ENCODE measurements at regions not wholly inside any gene's neighbourhood (a gene's known extent, or its start where the extent isn't known, plus 50 kb on each side); places are given as distances from the start of the nearest gene placed in this dataset.

- H3K36me3 Mint-ChIP-seq (ENCODE audit: low read depth): no peaks in the 10 kb centered on the region
- Histone ChIP-seq H3K9me3 (ENCODE audit: control insufficient read depth in 1 of 2, insufficient read depth in 1 of 2, low read length in 2 of 2) (peaks cover 0 to 4% of the 10 kb centered on the region in 2 experiments), H3K36me3 (ENCODE audit: insufficient read depth, low read length) (no peaks in the 10 kb centered on the region), H3K4me1 (ENCODE audit: insufficient read depth, low read length) (peaks cover 18% of the 10 kb centered on the region), H3K27me3 (ENCODE audit: control insufficient read depth in 1 of 2, insufficient read depth in 2 of 2, low read length in 2 of 2) (no peaks in the 10 kb centered on the region), H3K27ac (ENCODE audit: low read depth in 1 of 2, low read length in 2 of 2) (no peak overlapping the region), H3K4me3 (ENCODE audit: low read length) (no peak overlapping the region)
- H3K4me3 Mint-ChIP-seq: no peak overlapping the region
- POLR2A ChIA-PET: interaction anchor here (0.6 to 7.0 kb wide), 6 partner anchors 11 to 154 kb away, joined by 3 to 53 read pairs (median 4); no protein-coding TSS in a partner anchor
- intact Hi-C loops (cut with DNase I, micrococcal nuclease): no loop called here
- H3K27ac Mint-ChIP-seq: no peak overlapping the region
- no peak for ATAC-seq (ENCODE audit: poor library complexity)
- H3K9me3 Mint-ChIP-seq: no peaks in the 10 kb centered on the region
- CTCF ChIA-PET: interaction anchor here (0.6 to 2.0 kb wide), 14 partner anchors 9 to 190 kb away, joined by 3 to 19 read pairs (median 4); partner anchors contain the start of gene UBL3
- no peak for DNase-seq
- no peaks in the 10 kb centered on the region for H3K27me3 Mint-ChIP-seq
- peaks cover 44% of the 10 kb centered on the region for H3K4me1 Mint-ChIP-seq (ENCODE audit: low read depth)
- TF ChIP-seq, protein P1, sequence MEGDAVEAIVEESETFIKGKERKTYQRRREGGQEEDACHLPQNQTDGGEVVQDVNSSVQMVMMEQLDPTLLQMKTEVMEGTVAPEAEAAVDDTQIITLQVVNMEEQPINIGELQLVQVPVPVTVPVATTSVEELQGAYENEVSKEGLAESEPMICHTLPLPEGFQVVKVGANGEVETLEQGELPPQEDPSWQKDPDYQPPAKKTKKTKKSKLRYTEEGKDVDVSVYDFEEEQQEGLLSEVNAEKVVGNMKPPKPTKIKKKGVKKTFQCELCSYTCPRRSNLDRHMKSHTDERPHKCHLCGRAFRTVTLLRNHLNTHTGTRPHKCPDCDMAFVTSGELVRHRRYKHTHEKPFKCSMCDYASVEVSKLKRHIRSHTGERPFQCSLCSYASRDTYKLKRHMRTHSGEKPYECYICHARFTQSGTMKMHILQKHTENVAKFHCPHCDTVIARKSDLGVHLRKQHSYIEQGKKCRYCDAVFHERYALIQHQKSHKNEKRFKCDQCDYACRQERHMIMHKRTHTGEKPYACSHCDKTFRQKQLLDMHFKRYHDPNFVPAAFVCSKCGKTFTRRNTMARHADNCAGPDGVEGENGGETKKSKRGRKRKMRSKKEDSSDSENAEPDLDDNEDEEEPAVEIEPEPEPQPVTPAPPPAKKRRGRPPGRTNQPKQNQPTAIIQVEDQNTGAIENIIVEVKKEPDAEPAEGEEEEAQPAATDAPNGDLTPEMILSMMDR (IDR thresholded peaks at IDR 0.05): no peak
These were observed 74.3 kb upstream of the UBL3 start for GRCh38 chr13:29924482-29925350.

DNA sequence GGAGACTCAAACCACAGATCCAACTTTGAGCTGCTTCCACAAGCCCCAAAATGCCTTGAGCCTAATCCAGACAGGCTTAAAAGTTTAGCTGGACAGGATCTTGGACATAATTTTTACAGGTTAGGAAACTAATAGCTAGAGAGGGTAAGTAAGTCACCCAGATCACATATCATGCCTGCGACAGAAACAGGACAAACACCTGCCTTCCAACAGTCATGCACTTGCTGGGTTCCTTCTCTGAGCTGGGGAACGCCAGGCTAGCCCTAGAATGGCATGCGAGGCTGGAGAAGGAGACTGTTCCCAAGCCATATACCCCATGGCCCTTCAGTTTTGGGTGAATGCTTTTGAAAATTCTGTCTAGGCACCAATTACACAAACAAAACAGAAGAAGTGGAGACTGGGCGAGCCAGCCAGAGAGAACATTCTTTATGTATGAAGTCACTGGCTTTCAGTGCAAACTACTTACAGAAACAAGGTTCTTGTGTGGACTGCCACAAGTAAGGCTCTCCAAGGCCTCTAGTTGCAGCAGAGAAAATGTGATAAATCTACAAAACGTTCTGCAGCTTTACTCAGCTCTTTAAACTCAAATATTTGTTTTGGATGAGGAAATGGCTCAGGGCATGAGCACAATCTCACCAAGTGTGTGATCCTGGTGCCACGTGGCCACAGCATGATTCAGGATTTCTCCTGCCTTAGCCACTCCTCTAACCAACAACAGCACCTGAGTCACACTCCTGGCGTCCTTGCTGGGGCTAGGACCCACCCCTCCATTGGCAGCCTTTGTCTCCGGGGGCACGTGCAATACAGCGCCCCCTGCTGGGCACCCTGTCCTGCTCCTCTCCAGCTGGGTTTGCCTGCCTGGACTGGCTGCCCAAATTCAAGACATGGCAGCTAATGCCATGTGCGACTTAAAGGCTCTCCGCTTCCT lies 73.4 kb upstream of the UBL3 start:
- H3K36me3 ChIP-seq (ENCODE audit: insufficient read depth, low read length): no peaks in the 10 kb centered on the region
- TF ChIP-seq, protein P1 (IDR thresholded peaks at IDR 0.05): peak; percentile 70
- peak; percentile 75 for ATAC-seq (ENCODE audit: poor library complexity)
- no peaks in the 10 kb centered on the region for H3K9me3 Mint-ChIP-seq
- H3K9me3 ChIP-seq (ENCODE audit: control insufficient read depth in 1 of 2, insufficient read depth in 1 of 2, low read length in 2 of 2): peaks cover 0 to 4% of the 10 kb centered on the region in 2 experiments
- H3K4me3 ChIP-seq (ENCODE audit: low read length): no peak overlapping the region
- ChIA-PET CTCF (interaction anchor here (0.6 to 2.0 kb wide), 13 partner anchors 9 to 191 kb away, joined by 3 to 19 read pairs (median 4); partner anchors contain the start of gene UBL3), POLR2A (interaction anchor here (0.6 to 7.0 kb wide), 7 partner anchors 12 to 809 kb away, joined by 3 to 53 read pairs (median 4); no protein-coding TSS in a partner anchor)
- no peaks in the 10 kb centered on the region for H3K36me3 Mint-ChIP-seq (ENCODE audit: low read depth)
- H3K27ac ChIP-seq (ENCODE audit: low read depth in 1 of 2, low read length in 2 of 2): no peak overlapping the region
- H3K4me1 ChIP-seq (ENCODE audit: insufficient read depth, low read length): peaks cover 22% of the 10 kb centered on the region
- no peak overlapping the region for H3K4me3 Mint-ChIP-seq
- peaks cover 52% of the 10 kb centered on the region for H3K4me1 Mint-ChIP-seq (ENCODE audit: low read depth)
- H3K27ac Mint-ChIP-seq: no peak overlapping the region
- no peaks in the 10 kb centered on the region for H3K27me3 ChIP-seq (ENCODE audit: control insufficient read depth in 1 of 2, insufficient read depth in 2 of 2, low read length in 2 of 2)
- DNase-seq: peak in 13 of 14 experiments; percentile 19 to 78 (median 42)
- H3K27me3 Mint-ChIP-seq: no peaks in the 10 kb centered on the region
- intact Hi-C loops (cut with DNase I, micrococcal nuclease): no loop called here

DNA sequence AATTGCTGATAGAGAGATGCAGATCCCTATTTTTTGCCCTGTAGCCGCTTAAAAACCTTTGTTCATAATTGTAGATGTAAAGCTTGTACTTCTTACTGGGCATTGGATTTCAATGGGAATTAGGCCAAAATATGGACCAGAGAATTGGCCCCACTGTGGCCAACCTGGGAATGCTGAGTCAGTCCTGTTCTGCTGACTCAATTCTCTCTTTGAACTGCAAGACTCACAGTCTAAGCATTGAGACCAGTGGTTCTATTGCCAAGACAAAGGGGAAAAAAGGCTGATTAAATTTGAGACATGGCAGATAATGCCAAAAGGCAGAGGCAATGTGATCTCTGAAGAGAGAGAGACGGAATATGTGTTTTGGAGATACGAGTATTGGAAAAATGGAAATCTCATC lies 72.5 kb upstream of the UBL3 start:
- Histone ChIP-seq H3K9me3 (ENCODE audit: control insufficient read depth in 1 of 2, insufficient read depth in 1 of 2, low read length in 2 of 2) (peaks cover 0 to 4% of the 10 kb centered on the region in 2 experiments), H3K36me3 (ENCODE audit: insufficient read depth, low read length) (no peaks in the 10 kb centered on the region), H3K27ac (ENCODE audit: low read depth in 1 of 2, low read length in 2 of 2) (no peak overlapping the region), H3K27me3 (ENCODE audit: control insufficient read depth in 1 of 2, insufficient read depth in 2 of 2, low read length in 2 of 2) (no peaks in the 10 kb centered on the region), H3K4me1 (ENCODE audit: insufficient read depth, low read length) (peaks cover 24% of the 10 kb centered on the region), H3K4me3 (ENCODE audit: low read length) (no peak overlapping the region)
- Mint-ChIP-seq H3K27ac (no peak overlapping the region), H3K4me3 (no peak overlapping the region), H3K36me3 (ENCODE audit: low read depth) (no peaks in the 10 kb centered on the region), H3K27me3 (no peaks in the 10 kb centered on the region), H3K9me3 (no peaks in the 10 kb centered on the region), H3K4me1 (ENCODE audit: low read depth) (peaks cover 58% of the 10 kb centered on the region)
- ChIA-PET POLR2A (interaction anchor here (1.0 to 7.0 kb wide), 2 partner anchors 13 to 15 kb away, joined by 4 to 53 read pairs; no protein-coding TSS in a partner anchor), CTCF (interaction anchor here (2.0 kb wide), 1 partner anchor 192 kb away, joined by 10 read pairs; no protein-coding TSS in a partner anchor)
- TF ChIP-seq, protein P1 (IDR thresholded peaks at IDR 0.05): no peak
- intact Hi-C loops (cut with DNase I, micrococcal nuclease): no loop called here
- ATAC-seq (ENCODE audit: poor library complexity) (no peak), DNase-seq (no peak)
